NCI-H1417 treated with DMSO at 0.1 percent for 48 hours (cell line): ENCODE measurements at regions not wholly inside any gene's neighbourhood (a gene's known extent, or its start where the extent isn't known, plus 50 kb on each side); places are given as distances from the start of the nearest gene placed in this dataset.
"Not testable (repeated sequence)": the region's sequence is repeated elsewhere in the genome, so short reads cannot be mapped to it uniquely, and the experiment has no call there.

Source experiments
- DNase-seq: peaks from one replicate; lab custom pipeline; 2025; lab: John Stamatoyannopoulos, UW

DNA sequence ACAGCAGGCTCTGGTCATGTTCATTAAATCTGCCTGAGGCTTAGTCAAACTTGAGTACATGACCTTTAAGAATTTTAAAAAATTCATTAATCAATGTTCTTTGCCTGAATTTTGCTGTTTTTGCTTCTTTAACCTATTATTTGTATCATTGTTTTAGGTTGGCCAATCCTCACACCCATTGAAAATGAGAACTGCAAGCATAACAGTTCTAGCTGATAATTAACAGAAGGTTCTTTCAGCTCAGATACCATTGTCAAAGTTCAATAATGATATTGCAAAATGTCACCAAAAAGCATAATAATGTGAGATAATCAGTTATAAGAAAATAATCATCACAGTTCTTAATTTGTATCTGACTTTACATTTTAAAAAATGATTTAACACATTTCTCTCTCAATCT, 583.1 kb downstream of the TFAP2A start:
- no peak for DNase-seq

DNA sequence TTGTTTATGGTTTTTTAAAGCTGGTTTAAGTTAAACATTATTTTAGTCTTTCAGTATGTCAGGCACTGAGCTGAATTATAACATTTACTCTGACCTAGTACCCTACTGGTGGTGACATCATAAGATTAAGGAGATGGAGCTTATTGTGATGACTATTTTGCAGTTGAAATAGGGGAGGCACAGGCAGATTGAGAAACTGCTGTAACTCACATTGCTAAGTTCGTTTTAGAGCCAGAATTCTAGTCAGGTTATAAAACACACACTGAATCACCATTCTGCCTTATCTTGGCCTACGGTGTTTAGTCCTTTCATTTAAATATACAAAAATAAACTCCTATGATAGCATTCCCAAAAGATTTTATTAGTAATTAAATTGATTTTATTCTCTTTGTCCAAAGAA, 584.1 kb downstream of the TFAP2A start:
- DNase-seq = no peak

DNA sequence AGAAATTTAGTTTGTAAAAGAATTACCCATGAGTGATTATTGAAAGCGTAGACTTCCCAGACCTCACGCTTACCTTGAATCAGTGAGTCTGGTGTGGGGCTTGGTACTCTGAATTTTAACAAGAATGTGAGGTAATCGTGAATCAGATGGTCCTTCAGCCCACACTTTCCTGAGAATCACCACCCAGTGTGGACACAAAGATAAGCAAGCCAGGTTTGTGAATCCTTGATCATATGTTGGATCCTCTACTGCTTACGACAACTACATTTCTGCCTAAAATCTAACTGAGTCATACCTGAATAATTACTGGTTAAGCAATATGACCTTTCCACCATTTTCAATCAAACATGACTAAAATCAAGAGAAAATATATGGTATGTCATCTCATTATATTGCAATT, 589.3 kb downstream of the TFAP2A start:
- DNase-seq = no peak

DNA sequence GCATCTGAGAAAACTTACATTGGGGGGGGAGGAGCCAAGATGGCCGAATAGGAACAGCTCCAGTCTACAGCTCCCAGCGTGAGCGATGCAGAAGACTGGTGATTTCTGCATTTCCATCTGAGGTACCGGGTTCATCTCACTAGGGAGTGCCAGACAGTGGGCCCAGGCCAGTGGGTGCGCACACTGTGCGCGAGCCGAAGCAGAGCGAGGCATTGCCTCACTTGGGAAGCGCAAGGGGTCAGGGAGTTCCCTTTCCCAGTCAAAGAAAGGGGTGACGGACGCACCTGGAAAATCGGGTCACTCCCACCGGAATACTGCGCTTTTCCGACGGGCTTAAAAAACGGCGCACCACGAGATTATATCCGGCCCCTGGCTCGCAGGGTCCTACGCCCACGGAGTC, 604.1 kb downstream of the TFAP2A start:
- not testable (repeated sequence) for DNase-seq

GRCh38 chr6:9810286-9810685, 604.6 kb downstream of the TFAP2A start:
- DNase-seq = no peak

DNA sequence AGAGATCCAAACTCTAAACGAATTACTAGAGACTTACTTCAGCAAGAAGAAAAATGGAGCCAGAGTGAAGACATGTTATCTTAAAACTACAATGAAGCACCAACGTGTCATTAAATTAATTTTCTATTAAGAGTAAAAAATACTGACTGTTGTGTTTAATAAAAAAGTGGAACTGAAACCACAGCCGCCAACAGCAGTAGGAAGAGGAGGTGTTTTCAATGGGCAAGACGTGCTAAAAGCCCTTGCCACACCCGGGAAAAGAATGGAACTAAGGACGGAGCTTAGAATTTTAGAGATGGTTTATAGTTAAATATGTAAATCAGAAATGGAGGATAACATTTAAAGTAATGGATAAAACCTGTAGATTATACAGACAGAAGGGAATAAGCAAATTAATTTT, 608.7 kb downstream of the TFAP2A start:
- no peak for DNase-seq

- no peak for DNase-seq
Observed at GRCh38 chr6:9801249-9801754, 613.6 kb downstream of the TFAP2A start.

DNA sequence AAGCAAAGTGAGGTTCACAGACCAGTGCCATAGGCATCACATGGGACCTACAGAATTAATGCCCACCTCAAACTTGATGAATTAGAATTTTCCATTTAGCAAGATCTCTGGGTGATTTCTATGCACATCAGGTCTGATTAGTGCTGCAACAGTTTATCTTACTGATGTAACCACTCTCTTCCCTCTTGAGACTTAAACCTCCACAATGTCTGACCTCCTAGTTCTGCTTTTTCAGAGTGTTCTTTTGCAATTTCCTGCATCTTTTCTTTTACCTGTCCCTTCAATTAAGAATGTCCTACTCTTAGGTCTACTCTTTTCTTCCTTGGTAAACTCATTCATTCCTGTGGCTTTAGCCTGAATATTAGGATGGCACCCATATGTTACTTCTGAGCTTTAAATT, 615.3 kb downstream of the TFAP2A start:
- no peak for DNase-seq

DNA sequence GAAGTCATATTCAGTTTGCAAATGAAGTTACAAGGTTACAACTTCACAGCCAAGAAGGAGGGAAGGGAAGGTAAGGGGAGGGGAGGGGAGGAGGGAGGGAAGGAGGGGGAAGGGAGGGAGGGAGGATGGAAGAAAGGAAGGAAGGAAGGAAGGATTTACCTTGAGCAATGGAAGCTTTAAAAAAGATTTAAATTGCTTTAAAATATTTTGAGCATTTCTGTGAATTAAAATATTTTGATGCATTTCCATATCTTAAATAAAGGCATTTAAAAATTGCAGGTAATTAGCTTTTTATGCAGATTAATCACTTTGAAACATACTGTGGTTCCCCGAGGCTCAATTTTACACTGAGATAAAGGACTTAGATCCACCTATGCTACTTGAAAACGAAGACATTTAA, 618.0 kb downstream of the TFAP2A start:
- DNase-seq = no peak

- no peak for DNase-seq
Observed at GRCh38 chr6:9795880-9796279, 619.0 kb downstream of the TFAP2A start.

DNA sequence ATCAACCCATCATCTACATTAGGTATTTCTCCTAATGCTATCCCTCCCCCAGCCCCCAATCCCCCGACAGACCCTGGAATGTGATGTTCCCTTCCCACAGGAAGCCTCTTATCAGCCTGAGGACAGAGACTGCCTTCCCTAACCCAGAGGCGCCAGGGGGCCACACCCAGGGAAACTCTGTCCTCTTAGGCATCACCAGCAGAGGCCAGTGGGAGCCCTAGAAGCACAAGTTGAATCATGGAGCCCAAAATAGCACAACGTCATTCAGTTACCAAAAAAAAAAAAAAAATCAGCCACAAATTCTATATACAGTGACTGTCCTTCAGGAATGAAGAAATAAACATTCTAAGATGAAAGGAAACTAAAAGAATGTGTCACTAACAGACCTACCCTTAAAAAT, 625.7 kb downstream of the TFAP2A start:
- no peak for DNase-seq

DNA sequence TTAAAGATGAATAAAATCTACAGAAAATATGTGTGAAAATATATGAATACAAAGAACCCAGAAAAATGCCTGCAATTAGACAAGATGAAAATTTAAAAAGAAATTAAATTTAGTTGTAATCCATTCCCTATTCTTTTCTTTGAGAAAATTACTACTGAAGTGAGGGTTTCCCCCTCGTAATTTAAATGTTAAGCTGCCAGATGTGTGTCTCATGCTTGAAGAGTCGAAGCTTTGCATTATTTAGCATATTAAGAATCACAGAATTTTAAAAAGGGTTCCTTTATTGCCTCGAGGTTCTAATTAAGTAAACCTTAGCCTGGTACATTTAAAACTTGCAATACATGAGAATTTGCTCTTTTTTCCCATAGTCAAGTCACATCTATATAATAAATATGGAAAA, 630.1 kb downstream of the TFAP2A start:
- DNase-seq = no peak

DNA sequence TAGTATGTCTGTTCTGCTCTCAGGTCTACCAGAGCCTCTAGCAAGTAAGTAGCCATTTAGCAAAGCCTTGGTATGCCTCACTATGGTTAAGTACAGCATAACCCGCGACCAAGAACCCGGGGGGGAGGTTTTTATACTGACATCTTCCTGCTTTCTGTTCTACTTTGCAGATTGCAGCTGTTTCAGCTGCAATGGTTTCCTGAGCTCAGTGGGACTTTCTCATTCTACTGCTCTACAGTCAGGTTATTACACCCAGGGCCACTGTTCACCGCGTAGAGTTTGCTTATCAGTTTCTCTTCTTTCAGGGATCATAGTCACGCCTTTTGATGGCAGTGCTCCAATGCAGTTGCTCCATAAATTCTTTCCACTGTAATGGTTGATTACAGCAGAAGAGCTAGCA, 631.3 kb downstream of the TFAP2A start:
- DNase-seq = no peak

GRCh38 chr6:9766240-9766915, 648.5 kb downstream of the TFAP2A start:
- DNase-seq = no peak

GRCh38 chr6:9761220-9761619, 653.7 kb downstream of the TFAP2A start:
- DNase-seq = no peak

DNA sequence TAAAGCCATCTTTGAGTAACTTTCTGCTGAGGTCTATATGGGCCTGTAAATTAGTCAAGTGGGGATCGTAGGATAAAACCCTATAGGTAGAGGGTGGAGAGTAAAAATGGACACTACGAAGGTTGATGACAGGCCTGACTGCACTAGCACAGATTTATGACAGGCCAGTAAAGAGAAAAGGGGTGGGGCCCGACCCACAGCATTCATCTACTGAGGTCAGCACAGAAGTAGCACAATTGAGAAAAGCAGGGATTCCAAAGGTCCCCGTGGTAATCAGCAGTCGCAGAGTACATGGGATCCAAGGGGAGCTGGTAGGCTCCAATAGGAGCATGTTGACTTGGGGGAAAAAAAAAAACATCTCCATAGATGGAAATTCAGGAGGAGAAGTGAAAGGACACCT, 660.4 kb downstream of the TFAP2A start:
- DNase-seq = no peak

- no peak for DNase-seq
Observed at GRCh38 chr6:9745966-9746365, 668.9 kb downstream of the TFAP2A start.

DNA sequence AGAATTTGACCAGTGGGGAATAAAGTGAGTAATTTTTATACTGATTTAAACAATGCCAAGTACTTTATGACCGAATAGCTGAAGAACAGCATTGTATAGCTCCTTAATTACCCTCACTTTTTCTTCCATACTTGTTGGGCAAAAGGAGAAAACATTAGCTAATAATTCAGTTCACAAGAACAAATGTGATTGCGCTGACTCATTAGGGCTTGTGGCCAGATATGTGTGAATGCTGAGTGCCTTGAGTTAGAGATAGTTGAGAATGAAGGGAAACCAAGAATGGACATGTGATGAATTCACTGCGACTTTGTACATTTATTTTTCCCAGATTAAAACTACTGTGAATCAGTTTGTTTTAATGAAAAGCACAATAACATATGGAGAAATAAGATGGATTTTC, 669.4 kb downstream of the TFAP2A start:
- DNase-seq = no peak

GRCh38 chr6:9744119-9744518, 670.8 kb downstream of the TFAP2A start:
- DNase-seq = no peak

- no peak for DNase-seq
Observed at GRCh38 chr6:9732056-9732455, 682.8 kb downstream of the TFAP2A start.

DNA sequence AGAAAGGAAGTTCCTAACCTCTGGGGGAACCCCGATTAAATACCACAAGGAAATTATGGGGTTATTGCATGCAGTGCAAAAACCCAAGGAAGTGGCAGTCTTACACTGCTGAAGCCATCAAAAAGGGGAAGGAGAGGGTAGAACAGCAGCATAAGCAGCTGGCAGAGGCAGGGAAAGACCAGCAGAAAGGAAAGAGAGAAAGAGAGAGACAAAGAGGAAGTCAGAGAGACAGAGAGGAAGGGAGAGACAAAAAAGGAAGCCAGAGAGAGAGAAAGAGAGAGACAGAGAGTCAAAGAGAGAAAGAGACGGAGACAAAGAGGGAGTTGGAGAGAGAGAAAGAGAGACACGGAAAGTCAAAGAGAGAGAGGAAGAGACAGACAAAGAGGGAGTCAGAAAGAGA, 689.1 kb downstream of the TFAP2A start:
- not testable (repeated sequence) for DNase-seq

DNA sequence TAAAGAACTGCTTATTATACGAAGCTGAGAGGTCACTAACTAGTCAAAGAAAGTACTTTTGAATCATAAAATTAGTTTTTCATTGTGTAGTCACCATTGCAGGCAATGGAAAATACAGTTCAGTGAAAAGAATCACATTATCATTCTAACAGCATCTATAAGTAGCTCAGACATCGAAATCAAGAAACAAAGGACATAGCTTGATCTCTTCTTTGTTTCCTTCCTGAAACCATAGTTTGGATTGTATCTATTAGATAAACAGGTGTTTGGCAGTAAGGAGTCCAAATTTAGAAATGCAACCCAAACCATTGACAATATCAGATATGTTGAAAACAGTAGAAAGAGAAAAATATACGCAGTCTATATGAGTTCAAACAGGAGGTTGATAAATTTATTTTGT, 697.3 kb downstream of the TFAP2A start:
- no peak for DNase-seq

DNA sequence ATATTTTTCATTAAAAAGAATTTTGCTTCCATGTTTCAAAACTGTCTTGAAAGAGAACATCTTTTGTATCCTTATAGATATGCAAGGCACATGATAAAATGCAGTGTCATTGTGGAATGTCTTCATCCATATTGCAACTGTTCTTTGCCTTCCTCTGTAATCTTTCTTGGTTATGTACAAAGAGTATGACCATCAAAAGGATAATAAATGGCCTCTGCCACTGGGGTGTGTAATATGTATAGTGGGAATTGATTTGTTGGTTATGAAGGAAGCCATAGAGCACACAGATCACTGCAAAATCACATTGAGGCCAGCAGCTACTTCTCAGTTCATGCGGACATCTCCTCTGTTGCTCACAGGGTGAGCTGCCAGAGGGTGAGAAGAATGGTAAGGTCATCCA, 703.5 kb downstream of the TFAP2A start:
- DNase-seq = no peak

- DNase-seq = no peak
Observed at GRCh38 chr6:9710574-9710973, 704.3 kb downstream of the TFAP2A start.
